Large intestine (tissue), 3 donors: ENCODE measurements at regions not wholly inside any gene's neighbourhood (a gene's known extent, or its start where the extent isn't known, plus 50 kb on each side); places are given as distances from the start of the nearest gene placed in this dataset.

Experiments
- DNase-seq, 2 donors: peaks; one replicate each; pipeline versions ENCODE4 v3.0.0 to v3.0.0-alpha.2; 2013
- H3K27ac ChIP-seq: one replicate; pipeline ENCODE4 v1.5.1; 2013; ENCODE audit warnings: low read length
- H3K27me3 ChIP-seq: 2 replicates; pipeline ENCODE4 v1.6.1; 2013; ENCODE audit warnings: low read length; ENCODE audit not compliant: control insufficient read depth, insufficient read depth
- H3K36me3 ChIP-seq: 2 replicates; pipeline ENCODE4 v1.6.1; 2013; ENCODE audit warnings: low read length; ENCODE audit not compliant: control insufficient read depth, insufficient read depth
- H3K4me1 ChIP-seq: one replicate; pipeline ENCODE4 v1.6.1; 2013; ENCODE audit warnings: low read length; ENCODE audit not compliant: control insufficient read depth, insufficient read depth
- H3K4me3 ChIP-seq: one replicate; pipeline ENCODE4 v1.5.1; 2013; ENCODE audit warnings: low read length
- H3K9me3 ChIP-seq: one replicate; pipeline ENCODE4 v1.6.1; 2013; ENCODE audit warnings: mild to moderate bottlenecking, low read depth, low read length, moderate library complexity; ENCODE audit not compliant: control insufficient read depth
- WGBS: methylation state at CpG from one replicate; pipeline ENCODE4 v1.1.5; 2013; ENCODE audit warnings: low lambda C conversion rate; ENCODE audit not compliant: insufficient coverage; 5-methylcytosine and 5-hydroxymethylcytosine counted together

DNA sequence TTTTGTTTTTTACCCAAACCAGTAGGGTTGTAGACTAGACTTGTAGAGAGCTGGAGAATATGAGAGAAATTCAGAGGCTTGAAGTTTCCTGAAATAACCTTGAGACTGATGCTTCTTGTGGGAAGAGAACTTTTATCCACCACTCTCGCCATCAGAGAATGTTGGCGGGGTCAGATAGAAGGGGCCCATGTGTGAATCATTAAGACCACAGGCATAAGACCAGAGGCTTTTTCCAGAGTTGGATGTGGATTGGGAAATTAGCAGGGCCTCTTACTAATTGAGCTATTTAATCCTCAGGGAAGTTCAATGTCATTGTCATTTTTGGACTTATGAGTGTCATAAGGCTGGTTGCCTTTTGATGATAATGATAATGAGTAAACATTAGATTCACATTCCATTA, 246.9 kb upstream of the THRB start:
- Histone ChIP-seq H3K27me3 (peaks cover 4% of the 10 kb centered on the region), H3K27ac (no peak overlapping the region), H3K4me1 (no peaks in the 10 kb centered on the region), H3K36me3 (no peaks in the 10 kb centered on the region), H3K9me3 (no peaks in the 10 kb centered on the region), H3K4me3 (no peak overlapping the region)
- DNase-seq = no peak
- WGBS = no CpG with 5 or more reads among the region's 2 CpGs

DNA sequence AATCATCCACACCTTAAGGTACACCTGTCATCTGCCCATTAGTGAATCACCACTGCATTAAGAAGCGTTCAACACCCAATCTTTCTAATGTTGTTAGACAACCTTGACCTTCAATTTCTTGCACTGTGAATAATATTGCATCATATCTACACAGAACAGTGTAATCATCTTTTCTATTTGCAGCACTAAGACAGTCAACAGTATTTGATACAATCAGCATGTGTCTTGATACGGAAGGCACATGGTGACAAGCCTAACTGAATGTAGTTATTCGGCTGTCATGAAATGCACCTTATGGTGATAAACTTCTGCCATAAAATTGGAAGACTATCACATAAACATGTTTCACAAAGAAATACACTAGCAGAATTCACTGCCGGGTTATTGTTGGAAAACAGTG, 253.9 kb upstream of the THRB start:
- H3K9me3 ChIP-seq = no peaks in the 10 kb centered on the region
- WGBS = 86% methylated on average over 3 of the region's 4 CpGs
- no peak for DNase-seq

DNA sequence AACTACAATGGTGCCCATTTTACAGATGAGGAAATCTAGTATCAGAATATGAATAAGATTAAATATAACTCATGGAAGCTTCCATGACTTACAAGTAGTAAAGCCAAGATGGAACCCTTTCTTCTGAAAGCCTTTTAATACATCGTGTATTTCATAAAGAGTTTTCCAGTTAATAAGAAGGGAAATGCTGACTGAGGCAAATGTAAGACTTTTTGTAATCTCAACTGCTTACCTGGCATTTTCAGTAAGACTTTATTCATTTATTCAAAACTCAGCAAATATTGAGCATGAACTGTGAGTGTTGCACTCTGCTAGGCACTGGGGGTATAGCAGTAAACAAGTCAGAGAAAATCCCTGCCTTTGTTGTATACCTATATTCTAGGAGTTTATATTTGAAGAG, 256.4 kb upstream of the THRB start:
- no peak overlapping the region for H3K27ac ChIP-seq
- no peaks in the 10 kb centered on the region for H3K36me3 ChIP-seq
- no peak for DNase-seq
- WGBS = no CpG with 5 or more reads among the region's 1 CpG
- H3K27me3 ChIP-seq = peaks cover 8% of the 10 kb centered on the region
- no peaks in the 10 kb centered on the region for H3K9me3 ChIP-seq
- no peak overlapping the region for H3K4me3 ChIP-seq
- no peaks in the 10 kb centered on the region for H3K4me1 ChIP-seq

More for the DNA sequence above, 253.9 kb upstream of the THRB start:
- Histone ChIP-seq H3K36me3 (no peaks in the 10 kb centered on the region), H3K4me3 (no peak overlapping the region), H3K27me3 (peaks cover 8% of the 10 kb centered on the region), H3K27ac (no peak overlapping the region), H3K4me1 (no peaks in the 10 kb centered on the region)

DNA sequence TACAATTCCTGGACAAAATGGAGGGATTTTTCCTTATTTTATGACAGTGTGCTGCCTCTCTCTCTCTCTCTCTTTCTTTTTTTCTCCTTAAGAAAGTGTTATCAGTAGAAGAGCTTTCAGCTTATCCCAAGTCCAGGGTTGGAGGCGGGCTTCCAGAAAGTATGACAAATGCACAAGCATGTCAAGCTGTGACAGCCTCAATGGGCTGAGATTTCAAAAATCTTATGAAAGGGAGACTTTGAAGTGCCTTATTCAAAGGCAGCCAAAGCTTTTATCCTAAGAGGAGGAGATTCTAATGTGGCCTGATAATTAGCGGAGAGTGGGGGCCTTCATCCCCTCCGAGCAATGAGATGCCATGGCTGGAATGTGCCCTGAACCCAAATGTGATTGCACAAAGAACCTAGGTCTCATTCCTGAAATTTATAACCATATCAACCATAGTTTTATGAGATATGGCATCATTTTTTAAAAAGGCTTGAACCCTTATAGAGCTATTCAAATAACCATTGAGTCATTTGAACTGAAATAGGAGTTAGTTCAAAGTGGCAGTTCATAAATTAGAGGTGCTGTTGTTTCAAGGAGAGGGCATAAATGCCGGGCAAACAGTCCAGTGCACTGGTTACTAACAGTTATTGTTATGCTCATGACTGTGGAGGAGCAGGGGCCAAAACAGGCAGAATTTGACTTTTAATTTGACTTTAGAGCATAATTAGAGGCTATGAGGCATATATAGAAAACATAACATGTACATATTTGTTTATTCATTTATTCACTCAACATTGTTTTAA, 261.6 kb upstream of the THRB start:
- Histone ChIP-seq H3K27me3 (peaks cover 8% of the 10 kb centered on the region), H3K27ac (no peak overlapping the region), H3K4me3 (no peak overlapping the region), H3K36me3 (no peaks in the 10 kb centered on the region), H3K9me3 (no peaks in the 10 kb centered on the region), H3K4me1 (no peaks in the 10 kb centered on the region)
- no CpG with 5 or more reads among the region's 4 CpGs for WGBS
- no peak for DNase-seq

DNA sequence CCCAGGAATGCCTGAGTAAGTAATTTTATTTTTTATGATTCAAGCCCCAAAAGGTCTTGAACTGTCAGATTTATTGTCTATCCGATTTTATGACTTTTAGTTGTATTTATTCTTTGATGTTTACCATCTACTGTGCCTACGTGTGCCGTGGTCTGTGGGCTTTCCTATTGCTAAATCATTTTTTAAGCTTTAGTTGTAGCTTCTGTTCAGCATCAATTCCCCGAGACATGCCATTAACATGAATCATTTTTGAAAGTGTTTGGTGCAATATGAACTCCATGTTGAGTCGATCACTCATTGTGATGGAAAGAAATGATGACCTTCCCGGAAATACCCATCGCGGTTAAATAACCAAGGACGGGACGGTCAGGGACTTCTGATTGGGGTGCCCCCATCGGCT, 268.7 kb upstream of the THRB start:
- DNase-seq = no peak
- H3K9me3 ChIP-seq = no peaks in the 10 kb centered on the region
- H3K27ac ChIP-seq = no peak overlapping the region
- H3K4me3 ChIP-seq = no peak overlapping the region
- 86% methylated on average over 1 of the region's 11 CpGs for WGBS
- no peaks in the 10 kb centered on the region for H3K4me1 ChIP-seq
- H3K27me3 ChIP-seq = peaks cover 3% of the 10 kb centered on the region
- no peaks in the 10 kb centered on the region for H3K36me3 ChIP-seq

DNA sequence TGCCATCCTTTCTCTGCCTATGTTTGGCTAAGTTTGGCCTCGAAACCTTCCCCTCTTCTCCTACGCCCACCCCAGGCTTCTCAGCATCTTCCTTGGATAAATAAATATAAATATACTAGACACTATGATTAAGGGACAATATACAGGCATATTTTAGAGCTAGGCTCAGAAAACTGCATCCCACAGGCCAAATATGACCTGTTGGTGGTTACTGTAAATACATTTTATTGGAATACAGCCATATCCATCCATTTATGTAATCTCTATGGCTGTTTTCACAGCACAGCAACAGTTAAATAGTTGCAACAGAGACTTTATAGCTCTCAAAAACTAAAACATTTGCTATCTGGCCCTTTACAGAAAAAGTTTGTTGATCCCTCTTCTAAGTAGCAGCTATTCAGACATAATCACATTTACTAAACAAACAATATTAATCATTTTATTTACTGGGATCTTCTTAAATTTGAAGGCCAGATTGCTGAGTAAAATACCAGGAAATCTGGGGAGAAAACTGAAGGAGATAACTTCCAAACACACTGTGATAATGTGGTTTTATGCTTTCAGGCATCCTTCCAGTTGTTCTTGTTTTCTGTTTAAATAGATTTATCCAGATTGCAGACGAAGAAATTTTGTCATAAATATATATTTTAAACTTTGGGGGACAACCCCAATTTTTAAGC, 269.7 kb upstream of the THRB start:
- no peaks in the 10 kb centered on the region for H3K9me3 ChIP-seq
- no peak overlapping the region for H3K27ac ChIP-seq
- no peak for DNase-seq
- peaks cover 3% of the 10 kb centered on the region for H3K27me3 ChIP-seq
- no peak overlapping the region for H3K4me3 ChIP-seq
- no peaks in the 10 kb centered on the region for H3K4me1 ChIP-seq
- 86% methylated on average over 1 of the region's 3 CpGs for WGBS
- no peaks in the 10 kb centered on the region for H3K36me3 ChIP-seq

DNA sequence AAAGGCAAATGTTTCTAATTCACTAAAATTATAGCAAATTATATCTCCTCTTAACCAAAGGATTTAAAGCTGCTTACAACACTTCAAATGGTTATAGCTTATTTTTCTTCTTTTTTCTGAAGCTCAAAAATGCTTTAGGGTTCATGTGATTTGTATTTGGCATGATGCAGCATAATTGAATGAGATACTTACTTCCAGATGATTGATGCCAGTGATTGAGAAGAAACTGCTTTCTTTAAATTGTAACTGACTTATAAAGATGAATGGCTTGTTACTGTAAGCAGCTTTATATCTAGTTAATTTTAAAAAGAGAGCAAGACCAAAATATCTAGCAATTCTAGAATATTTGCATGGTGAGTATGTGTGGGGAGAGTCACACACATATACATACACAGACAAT, 270.7 kb upstream of the THRB start:
- DNase-seq = no peak
- Histone ChIP-seq H3K27ac (no peak overlapping the region), H3K4me3 (no peak overlapping the region), H3K36me3 (no peaks in the 10 kb centered on the region), H3K9me3 (no peaks in the 10 kb centered on the region), H3K27me3 (peaks cover 3% of the 10 kb centered on the region), H3K4me1 (no peaks in the 10 kb centered on the region)

DNA sequence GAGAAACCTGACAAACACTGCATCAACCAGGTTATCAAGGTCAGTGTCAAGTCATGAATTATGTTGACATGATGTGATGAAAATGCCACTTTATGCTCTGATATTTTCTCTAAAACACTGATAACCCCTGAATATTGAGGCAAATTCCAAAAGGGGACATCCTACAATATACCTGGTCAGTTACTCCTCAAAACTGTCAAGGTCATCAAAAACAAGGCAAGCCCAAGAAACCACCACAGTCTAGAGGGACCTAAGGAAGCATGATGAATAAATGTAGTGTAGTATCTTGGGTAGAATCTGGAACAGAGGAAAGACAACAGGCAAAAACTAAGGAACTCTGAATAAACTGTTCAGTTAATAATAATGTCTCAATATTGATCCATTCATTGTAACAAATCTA, 275.3 kb upstream of the THRB start:
- DNase-seq = no peak
- no peaks in the 10 kb centered on the region for H3K9me3 ChIP-seq
- H3K27me3 ChIP-seq = no peaks in the 10 kb centered on the region
- H3K4me3 ChIP-seq = no peak overlapping the region
- H3K27ac ChIP-seq = no peak overlapping the region
- H3K36me3 ChIP-seq = no peaks in the 10 kb centered on the region
- no peaks in the 10 kb centered on the region for H3K4me1 ChIP-seq

DNA sequence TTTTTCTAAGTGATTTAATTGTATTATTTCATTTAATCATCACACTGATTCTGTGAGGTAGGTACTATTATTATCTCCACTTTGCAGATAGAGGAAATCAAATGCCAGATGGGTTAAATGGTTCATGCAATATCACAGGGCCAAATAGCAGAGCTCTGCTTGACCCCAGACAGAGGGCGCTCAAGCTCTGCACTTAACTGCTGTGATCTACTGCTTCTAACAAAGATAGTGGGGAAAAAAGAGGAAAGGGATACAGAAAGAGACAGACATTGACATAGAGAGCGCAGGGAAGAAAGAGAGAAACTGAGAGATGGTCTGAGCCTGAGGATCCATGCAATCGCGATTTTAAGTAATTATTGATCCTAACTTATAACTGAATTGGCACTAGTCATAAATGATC, 279.1 kb upstream of the THRB start:
- DNase-seq = peak; percentile 39 to 50
- H3K27me3 ChIP-seq = no peaks in the 10 kb centered on the region
- H3K36me3 ChIP-seq = no peaks in the 10 kb centered on the region
- WGBS = 44% methylated on average over 1 of the region's 4 CpGs
- no peak overlapping the region for H3K27ac ChIP-seq
- no peaks in the 10 kb centered on the region for H3K4me1 ChIP-seq
- no peaks in the 10 kb centered on the region for H3K9me3 ChIP-seq
- no peak overlapping the region for H3K4me3 ChIP-seq

DNA sequence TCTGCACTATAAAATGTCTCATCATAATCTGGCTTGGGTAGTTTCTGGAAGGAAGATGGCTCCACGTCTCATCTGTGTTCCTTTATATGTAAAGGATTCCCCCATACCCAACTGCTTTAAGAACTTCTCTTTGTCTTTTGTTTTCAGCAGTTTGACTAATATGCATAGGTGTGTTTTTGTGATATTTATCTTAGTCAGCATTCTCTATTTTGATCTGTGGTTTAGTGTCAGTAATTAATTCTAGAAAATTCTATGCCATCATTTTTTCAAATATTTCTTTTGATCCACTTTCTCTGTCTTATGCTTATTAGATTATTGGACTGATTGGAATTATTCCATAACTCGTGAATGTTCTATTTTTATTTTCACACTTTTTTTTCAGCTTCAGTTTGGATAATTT, 286.3 kb upstream of the THRB start:
- H3K4me3 ChIP-seq = no peak overlapping the region
- 80% methylated on average over 1 of the region's 2 CpGs for WGBS
- H3K27me3 ChIP-seq = no peaks in the 10 kb centered on the region
- H3K9me3 ChIP-seq = peaks cover 7% of the 10 kb centered on the region
- H3K27ac ChIP-seq = no peak overlapping the region
- no peaks in the 10 kb centered on the region for H3K36me3 ChIP-seq
- no peak for DNase-seq
- no peaks in the 10 kb centered on the region for H3K4me1 ChIP-seq

DNA sequence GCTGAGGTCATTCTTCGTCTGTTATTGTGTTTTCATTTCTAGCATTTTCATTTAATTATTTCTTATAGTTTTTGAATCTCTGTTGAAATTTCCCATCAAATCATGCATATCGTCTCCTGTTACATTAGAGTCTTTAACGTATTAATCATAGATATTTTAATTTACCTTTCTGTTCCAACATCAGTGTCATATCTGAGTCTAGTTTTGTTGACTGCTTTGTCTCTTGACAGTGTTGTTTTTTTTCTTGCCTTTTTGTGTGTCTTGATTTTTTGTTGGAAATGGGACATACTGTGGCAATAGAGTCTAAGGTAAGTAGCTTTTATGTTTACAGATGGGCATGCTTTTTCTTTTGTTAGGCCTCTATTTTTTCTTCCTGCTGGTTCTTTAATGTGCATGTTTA, 286.8 kb upstream of the THRB start:
- WGBS = 100% methylated on average over 2 of the region's 3 CpGs
- H3K4me1 ChIP-seq = no peaks in the 10 kb centered on the region
- no peaks in the 10 kb centered on the region for H3K36me3 ChIP-seq
- no peak overlapping the region for H3K27ac ChIP-seq
- DNase-seq = no peak
- H3K9me3 ChIP-seq = peaks cover 7% of the 10 kb centered on the region
- no peaks in the 10 kb centered on the region for H3K27me3 ChIP-seq
- no peak overlapping the region for H3K4me3 ChIP-seq
